ENCODE measurements at regions not wholly inside any gene's neighbourhood (a gene's known extent, or its start where the extent isn't known, plus 50 kb on each side); places are given as distances from the start of the nearest gene placed in this dataset.
A peak's percentile ranks its signal among the peaks of the same experiment; 100 is the strongest.
"Not testable (repeated sequence)": the region's sequence is repeated elsewhere in the genome, so short reads cannot be mapped to it uniquely, and the experiment has no call there.

GRCh38 chr1:120357046-120357445, 57.8 kb upstream of the NBPF8 start:
- FAIRE-seq, result not testable (repeated sequence)
- DNase-seq (ENCODE audit: low spot score), result peak; percentile 3

GRCh38 chr1:120356170-120356569, 58.7 kb upstream of the NBPF8 start:
- DNase-seq (ENCODE audit: low spot score), result not testable (repeated sequence)

GRCh38 chr1:120354618-120355184, 60.1 kb upstream of the NBPF8 start:
- FAIRE-seq; DNase-seq (ENCODE audit: low spot score): not testable (repeated sequence)

More at GRCh38 chr1:120356170-120356569, 58.7 kb upstream of the NBPF8 start:
- not testable (repeated sequence) for FAIRE-seq

- not testable (repeated sequence) for FAIRE-seq; DNase-seq (ENCODE audit: low spot score)
Measured at GRCh38 chr1:120342231-120343073, 72.4 kb upstream of the NBPF8 start.

GRCh38 chr1:120341756-120342155, 73.1 kb upstream of the NBPF8 start:
- not testable (repeated sequence) for DNase-seq (ENCODE audit: low spot score); FAIRE-seq

- DNase-seq (ENCODE audit: low spot score); FAIRE-seq: not testable (repeated sequence)
Measured at GRCh38 chr1:120340838-120341751, 73.7 kb upstream of the NBPF8 start.

- FAIRE-seq; DNase-seq (ENCODE audit: low spot score): not testable (repeated sequence)
Measured at GRCh38 chr1:120315738-120316137, 99.1 kb upstream of the NBPF8 start.

- DNase-seq (ENCODE audit: low spot score); FAIRE-seq: not testable (repeated sequence)
Measured at GRCh38 chr1:120311930-120312329, 102.9 kb upstream of the NBPF8 start.

GRCh38 chr1:120308940-120309578, 105.8 kb upstream of the NBPF8 start:
- FAIRE-seq; DNase-seq (ENCODE audit: low spot score): not testable (repeated sequence)

GRCh38 chr1:120305046-120305445, 109.8 kb upstream of the NBPF8 start:
- not testable (repeated sequence) for DNase-seq (ENCODE audit: low spot score); FAIRE-seq

GRCh38 chr1:120304341-120304740, 110.5 kb upstream of the NBPF8 start:
- not testable (repeated sequence) for FAIRE-seq; DNase-seq (ENCODE audit: low spot score)

DNA sequence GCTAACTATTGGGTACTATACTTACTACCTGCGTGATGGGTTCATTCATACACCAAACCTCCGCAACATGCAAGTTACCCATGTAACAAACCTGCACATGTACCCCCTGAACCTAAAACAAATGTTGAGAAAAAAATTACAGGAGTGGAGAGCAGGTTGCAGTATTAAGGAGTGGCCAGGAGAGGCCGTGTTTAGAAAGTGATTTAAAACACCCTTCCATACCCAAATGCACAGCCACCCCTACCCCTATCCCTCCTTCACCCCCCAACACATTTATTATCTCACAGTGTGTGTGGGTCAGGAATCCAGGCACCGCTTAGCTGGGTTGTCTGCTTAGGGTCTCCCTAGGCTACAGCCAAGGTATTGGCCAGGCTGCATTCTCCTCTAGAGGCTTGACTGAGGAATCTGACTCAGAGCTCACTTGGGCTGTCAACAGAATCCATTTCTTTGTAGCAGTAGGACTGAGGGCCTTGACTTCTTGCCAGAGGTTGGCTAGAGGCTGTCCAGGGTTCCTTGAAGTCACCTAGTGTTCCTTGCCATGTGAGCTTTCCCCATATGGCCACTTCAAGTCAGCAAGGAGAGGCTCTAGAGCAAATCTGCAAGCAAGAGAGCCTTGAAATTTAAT, 115.3 kb upstream of the NBPF8 start:
- not testable (repeated sequence) for DNase-seq (ENCODE audit: low spot score); FAIRE-seq

DNA sequence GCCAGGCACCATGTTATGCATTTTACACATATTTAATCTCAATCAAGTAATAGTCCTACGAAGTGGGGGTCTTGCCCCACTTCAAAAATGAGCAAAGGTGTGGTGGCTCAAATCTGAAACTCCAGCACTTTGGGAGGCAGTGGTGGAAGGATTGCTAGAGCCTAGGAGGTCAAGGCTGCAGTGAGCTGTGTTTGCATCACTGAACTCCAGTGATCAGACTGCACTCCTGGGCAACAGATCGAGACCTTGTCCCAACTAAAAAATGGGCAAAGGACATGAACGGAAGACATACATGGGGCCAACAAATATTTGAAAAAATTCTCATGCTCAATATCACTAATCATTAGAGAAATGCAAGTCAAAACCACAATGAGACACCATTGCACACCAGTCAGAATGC, 116.3 kb upstream of the NBPF8 start:
- DNase-seq (ENCODE audit: low spot score); FAIRE-seq: not testable (repeated sequence)

DNA sequence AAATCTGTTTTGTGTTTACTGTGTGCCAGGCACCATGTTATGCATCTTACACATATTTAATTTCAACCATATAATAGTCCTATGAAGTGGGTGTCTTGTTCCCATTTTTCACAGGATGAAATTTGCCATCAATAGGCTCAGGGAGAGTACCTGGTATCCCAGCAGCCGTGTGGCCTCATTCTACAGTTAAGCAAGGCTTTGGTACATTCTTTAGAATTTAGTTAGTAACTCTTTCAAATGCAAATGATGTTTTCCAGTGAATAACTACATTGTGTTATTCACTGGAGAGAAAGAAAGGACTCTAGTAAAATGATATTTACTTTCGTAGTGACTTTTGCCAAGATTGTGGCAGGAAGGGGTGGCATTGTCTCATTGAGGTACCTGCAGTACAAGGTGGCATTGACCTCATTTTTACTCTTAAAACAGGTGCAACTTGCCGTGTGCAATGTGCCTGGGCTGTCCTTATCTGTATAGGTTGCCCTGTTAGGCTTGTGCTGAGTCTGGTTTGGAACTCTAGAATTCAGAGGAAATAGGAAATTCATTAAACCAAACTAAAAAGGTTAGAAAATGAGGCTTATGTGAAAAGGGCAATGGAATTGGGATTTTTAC, 117.4 kb upstream of the NBPF8 start:
- not testable (repeated sequence) for FAIRE-seq; DNase-seq (ENCODE audit: low spot score)

- DNase-seq (ENCODE audit: low spot score); FAIRE-seq: not testable (repeated sequence)
Measured at GRCh38 chr1:120290105-120290504, 113.8 kb upstream of the SEC22B start.

- FAIRE-seq, result not testable (repeated sequence)
Measured at GRCh38 chr1:120289601-120290074, 113.3 kb upstream of the SEC22B start.

GRCh38 chr1:120288814-120289600, 112.7 kb upstream of the SEC22B start:
- not testable (repeated sequence) for FAIRE-seq; DNase-seq (ENCODE audit: low spot score)

More at GRCh38 chr1:120289601-120290074, 113.3 kb upstream of the SEC22B start:
- not testable (repeated sequence) for DNase-seq (ENCODE audit: low spot score)

DNA sequence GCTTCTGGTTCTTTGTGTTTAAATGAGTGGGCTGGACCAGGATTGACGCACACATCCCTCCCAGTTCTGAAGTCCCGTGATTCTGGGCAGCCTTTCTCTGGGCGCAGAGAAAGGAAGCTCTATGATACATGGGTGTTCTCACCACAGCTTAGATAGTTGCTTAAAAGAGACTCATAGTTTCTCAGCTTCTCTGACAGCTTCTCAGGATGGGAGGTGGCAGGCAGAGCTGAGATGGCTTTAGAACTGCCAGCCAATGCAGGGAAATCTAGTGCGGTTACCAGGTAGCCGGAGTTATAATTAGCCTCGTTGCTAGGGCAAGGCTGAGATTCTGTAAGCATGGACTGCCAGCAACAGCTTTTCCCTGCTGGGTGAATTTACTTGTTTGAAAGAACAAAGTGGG, 111.8 kb upstream of the SEC22B start:
- not testable (repeated sequence) for FAIRE-seq; DNase-seq (ENCODE audit: low spot score)
